ENCODE measurements at regions not wholly inside any gene's neighbourhood (a gene's known extent, or its start where the extent isn't known, plus 50 kb on each side); places are given as distances from the start of the nearest gene placed in this dataset.

GRCh38 chr1:79322511-79323027 is 316.0 kb upstream of the ADGRL4 start:
- TF ChIP-seq EZH2 (IDR thresholded peaks at IDR 0.05) (no peak), POLR2AphosphoS5 (IDR thresholded peaks at IDR 0.05; ENCODE audit: borderline replicate concordance, low read depth, low read length) (no peak)

Measured in SK-N-MC (cell line).